Spleen (tissue), 11 donors: ENCODE measurements at regions not wholly inside any gene's neighbourhood (a gene's known extent, or its start where the extent isn't known, plus 50 kb on each side); places are given as distances from the start of the nearest gene placed in this dataset.

Experiments
- DNase-seq: peaks from one replicate; pipeline ENCODE4 v3.0.0-alpha.2; 2020
- H3K27ac ChIP-seq, 8 donors: fragments of 200-600 bp; sonication (generic) in 7 of 8; 1 replicate in 4 of 8; 2 replicates in 4 of 8; pipeline versions ENCODE4 v1.5.0 to v1.8.0; 2016 to 2021; ENCODE audit warnings: inconsistent platforms in 4 of 8, mild to moderate bottlenecking in 4 of 8, moderate library complexity in 1 of 8
- H3K27me3 ChIP-seq, 7 donors: fragments of 200-600 bp; sonication (generic) in 6 of 7; replicated peaks in 1 of 7; 1 replicate in 4 of 7; 2 replicates in 3 of 7; pipeline versions ENCODE4 v1.5.0 to v1.8.0; 2016 to 2021; ENCODE audit warnings: inconsistent platforms in 3 of 7, mild to moderate bottlenecking in 1 of 7
- H3K36me3 ChIP-seq, 6 donors: fragments of 200-600 bp; sonication (generic) in 5 of 6; 1 replicate in 4 of 6; 2 replicates in 2 of 6; pipeline versions ENCODE4 v1.5.0 to v1.8.0; 2016 to 2021; ENCODE audit warnings: inconsistent platforms in 2 of 6
- H3K4me1 ChIP-seq, 6 donors: fragments of 200-600 bp; sonication (generic) in 5 of 6; 1 replicate in 3 of 6; 2 replicates in 3 of 6; pipeline versions ENCODE4 v1.5.0 to v1.8.0; 2016 to 2021; ENCODE audit warnings: inconsistent platforms in 3 of 6
- H3K4me3 ChIP-seq, 8 donors: fragments of 200-600 bp; sonication (generic) in 7 of 8; 1 replicate in 4 of 8; 2 replicates in 4 of 8; pipeline versions ENCODE4 v1.5.0 to v1.8.0; 2016 to 2021; ENCODE audit warnings: inconsistent platforms in 4 of 8, mild to moderate bottlenecking in 4 of 8, moderate library complexity in 2 of 8
- H3K9me3 ChIP-seq, 8 donors: fragments of 200-600 bp; sonication (generic) in 7 of 8; 1 replicate in 4 of 8; 2 replicates in 4 of 8; pipeline versions ENCODE4 v1.5.0 to v1.8.0; 2016 to 2021; ENCODE audit warnings: inconsistent platforms in 4 of 8
- POLR2A ChIP-seq, 3 donors: fragments of 450-650 bp; IDR thresholded peaks; one replicate each; pipeline ENCODE4 v1.5.1; 2017; ENCODE audit warnings: antibody characterized with exemption in 3 of 3, mild to moderate bottlenecking in 1 of 3
- POLR2AphosphoS5 ChIP-seq, 3 donors: sonication (generic); formaldehyde crosslinking; IDR thresholded peaks; one replicate each; pipeline ENCODE4 v1.5.1; 2017; ENCODE audit warnings: antibody characterized with exemption in 3 of 3
- WGBS, 5 donors: extraction: QIAGEN DNeasy Blood & Tissue Kit in 3 of 5; methylation state at CpG; one replicate each; pipeline versions ENCODE4 v1.1.5 to v1.1.7; 2013 to 2018; 5-methylcytosine and 5-hydroxymethylcytosine counted together
- intact Hi-C: fragments of 100-400 bp; cut with DNase I; formaldehyde crosslinking; loops from one replicate; pipeline ENCODE4 v1.15.0; 2023; ENCODE audit warnings: low total_unique reads
- TF ChIP-seq, protein P1 (sequence below), 11 experiments: fragments of 200-600 bp in 7 of 11; fragments of 450-650 bp in 4 of 11; sonication (generic) in 4 of 11; IDR thresholded peaks in 8 of 11; conservative IDR thresholded peaks in 3 of 11; 1 replicate in 7 of 11; 2 replicates in 4 of 11; pipeline versions ENCODE4 v1.4.0 to v1.8.0; 2016 to 2021; ENCODE audit warnings: antibody characterized with exemption in 11 of 11, inconsistent platforms in 4 of 11, mild to moderate bottlenecking in 1 of 11
- donor health status: healthy with polysubstance abuse.
- donor health status: DM: no; HTN: no; CAD: no; lungs with moderate emphysema.
- donor health status: DM: no; HTN: no; CAD: no.
- donor health status: Bipolar disorder and iron deficiency.
- donor health status: healthy.
- donor health status: DM: no; HTN: no; CAD: no.
- donor health status: DM: yes; HTN: yes; CAD: no.

DNA sequence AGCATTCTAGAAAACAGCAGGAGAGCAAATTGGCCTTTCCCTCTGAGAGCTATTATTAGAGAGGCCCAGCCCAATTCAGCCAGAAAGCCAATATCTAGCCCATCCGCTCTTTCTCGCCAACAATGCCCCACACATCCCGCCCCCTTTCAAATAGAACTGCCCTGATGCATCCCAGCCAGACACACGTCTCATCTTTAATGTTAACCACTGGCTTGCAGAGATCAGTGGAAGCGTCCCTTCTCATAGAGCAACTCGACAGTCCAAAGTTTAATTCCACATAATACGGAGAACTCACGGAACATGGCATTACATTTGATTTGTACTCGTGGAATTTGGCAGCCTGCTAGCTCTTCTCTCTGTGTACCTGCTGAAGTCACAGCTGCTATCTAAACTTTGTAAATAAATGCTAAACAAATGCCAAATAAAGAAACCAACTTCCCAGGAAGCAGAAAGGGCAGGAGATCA lies 304.4 kb downstream of the DHX15 start:
- Histone ChIP-seq H3K27me3 (no peaks in the 10 kb centered on the region), H3K4me1 (no peaks in the 10 kb centered on the region), H3K36me3 (no peaks in the 10 kb centered on the region), H3K9me3 (no peaks in the 10 kb centered on the region), H3K27ac (no peak overlapping the region), H3K4me3 (no peak overlapping the region)
- intact Hi-C loops: no loop called here
- TF ChIP-seq, protein P1, sequence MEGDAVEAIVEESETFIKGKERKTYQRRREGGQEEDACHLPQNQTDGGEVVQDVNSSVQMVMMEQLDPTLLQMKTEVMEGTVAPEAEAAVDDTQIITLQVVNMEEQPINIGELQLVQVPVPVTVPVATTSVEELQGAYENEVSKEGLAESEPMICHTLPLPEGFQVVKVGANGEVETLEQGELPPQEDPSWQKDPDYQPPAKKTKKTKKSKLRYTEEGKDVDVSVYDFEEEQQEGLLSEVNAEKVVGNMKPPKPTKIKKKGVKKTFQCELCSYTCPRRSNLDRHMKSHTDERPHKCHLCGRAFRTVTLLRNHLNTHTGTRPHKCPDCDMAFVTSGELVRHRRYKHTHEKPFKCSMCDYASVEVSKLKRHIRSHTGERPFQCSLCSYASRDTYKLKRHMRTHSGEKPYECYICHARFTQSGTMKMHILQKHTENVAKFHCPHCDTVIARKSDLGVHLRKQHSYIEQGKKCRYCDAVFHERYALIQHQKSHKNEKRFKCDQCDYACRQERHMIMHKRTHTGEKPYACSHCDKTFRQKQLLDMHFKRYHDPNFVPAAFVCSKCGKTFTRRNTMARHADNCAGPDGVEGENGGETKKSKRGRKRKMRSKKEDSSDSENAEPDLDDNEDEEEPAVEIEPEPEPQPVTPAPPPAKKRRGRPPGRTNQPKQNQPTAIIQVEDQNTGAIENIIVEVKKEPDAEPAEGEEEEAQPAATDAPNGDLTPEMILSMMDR (IDR thresholded peaks at IDR 0.05 in 8 of 11, conservative IDR thresholded peaks at IDR 0.05 in 3 of 11): no peak
- TF ChIP-seq POLR2A (IDR thresholded peaks at IDR 0.05): no peak
- no peak for TF ChIP-seq POLR2AphosphoS5 (IDR thresholded peaks at IDR 0.05)
- DNase-seq: no peak
- 76 to 82% (median 79%) methylated on average over 9 of the region's 9 CpGs for WGBS, 5 donors

DNA sequence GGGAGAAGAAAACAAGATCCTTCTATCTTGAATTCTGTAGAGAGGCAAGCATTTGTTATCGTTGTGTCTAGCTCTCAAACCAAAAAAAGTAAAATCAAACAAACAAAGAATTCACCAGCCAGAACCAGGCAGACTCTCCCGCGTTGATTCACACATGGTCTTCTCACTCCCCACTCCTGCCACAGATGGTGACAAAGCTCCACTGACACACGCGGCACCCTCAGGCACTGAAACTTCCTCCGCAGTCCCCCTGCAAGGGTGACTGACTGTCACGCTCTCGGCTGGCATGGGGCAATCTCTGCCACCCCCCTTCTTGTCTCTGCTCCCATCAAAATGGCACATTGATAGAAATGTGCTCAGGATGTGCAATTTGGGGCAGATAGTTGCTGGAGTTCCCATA lies 304.9 kb downstream of the DHX15 start:
- Histone ChIP-seq H3K27ac (no peak overlapping the region), H3K27me3 (no peaks in the 10 kb centered on the region), H3K9me3 (no peaks in the 10 kb centered on the region), H3K4me3 (no peak overlapping the region), H3K36me3 (no peaks in the 10 kb centered on the region), H3K4me1 (no peaks in the 10 kb centered on the region)
- no peak for DNase-seq
- intact Hi-C loops: no loop called here
- WGBS, 5 donors: 75 to 90% (median 84%) methylated on average over 8 of the region's 8 CpGs
- TF ChIP-seq POLR2A (IDR thresholded peaks at IDR 0.05): no peak
- TF ChIP-seq, protein P1 (IDR thresholded peaks at IDR 0.05 in 8 of 11, conservative IDR thresholded peaks at IDR 0.05 in 3 of 11): no peak
- TF ChIP-seq POLR2AphosphoS5 (IDR thresholded peaks at IDR 0.05): no peak

DNA sequence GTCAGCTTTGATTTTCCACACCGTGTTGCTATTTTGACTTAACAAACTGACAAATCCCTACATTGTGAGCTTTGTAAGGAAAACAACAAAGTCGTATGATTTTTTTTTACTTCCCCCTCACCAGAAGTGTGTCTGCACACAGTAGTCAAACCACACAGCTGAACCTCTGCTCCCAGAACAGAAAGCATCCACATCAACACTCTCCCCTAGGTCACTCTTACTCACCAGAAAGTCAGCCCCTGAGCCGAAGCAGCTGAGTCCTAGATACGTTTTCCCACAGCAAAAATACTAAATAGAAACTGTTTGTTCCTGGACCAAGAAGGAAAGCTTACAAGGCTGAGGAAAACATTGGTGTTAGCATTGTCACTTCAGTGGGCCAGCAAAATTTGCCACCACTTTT lies 305.7 kb downstream of the DHX15 start:
- DNase-seq: no peak
- H3K4me1 ChIP-seq: no peaks in the 10 kb centered on the region
- no peak overlapping the region for H3K4me3 ChIP-seq
- intact Hi-C loops: no loop called here
- no peak for TF ChIP-seq POLR2AphosphoS5 (IDR thresholded peaks at IDR 0.05)
- WGBS, 5 donors: 41 to 59% (median 48%) methylated on average over 4 of the region's 4 CpGs
- H3K27ac ChIP-seq: no peak overlapping the region
- no peaks in the 10 kb centered on the region for H3K9me3 ChIP-seq
- H3K27me3 ChIP-seq: no peaks in the 10 kb centered on the region
- no peaks in the 10 kb centered on the region for H3K36me3 ChIP-seq

DNA sequence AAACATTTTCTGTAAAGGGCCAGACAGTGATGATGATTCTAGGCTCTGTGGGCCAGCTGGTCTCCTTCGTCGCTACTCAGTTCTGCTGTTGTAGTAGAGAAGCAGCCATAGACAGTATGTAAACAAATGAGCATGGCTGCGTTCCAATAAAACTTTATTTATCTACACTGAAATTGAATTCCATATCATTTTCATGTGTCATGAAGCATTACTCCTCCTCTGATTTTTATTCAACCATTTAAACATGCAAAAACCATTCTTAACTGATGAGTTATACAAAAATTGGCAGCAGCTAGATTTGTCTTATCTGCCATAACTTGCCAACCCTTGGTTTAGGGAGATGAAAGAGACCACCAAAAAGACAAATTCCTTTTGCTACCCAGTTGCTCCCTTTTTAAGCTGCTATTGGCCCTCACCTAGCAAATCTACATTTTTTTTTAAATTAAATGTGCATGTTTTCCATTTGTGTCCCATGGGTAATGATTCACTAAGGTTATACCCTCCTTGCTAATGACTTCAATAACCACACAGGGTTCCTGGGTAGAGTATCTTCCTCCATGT lies 309.9 kb downstream of the DHX15 start:
- 88 to 95% (median 92%) methylated on average over 3 of the region's 3 CpGs for WGBS, 5 donors
- Histone ChIP-seq H3K36me3 (no peaks in the 10 kb centered on the region), H3K27me3 (no peaks in the 10 kb centered on the region), H3K27ac (no peak overlapping the region), H3K4me3 (no peak overlapping the region), H3K4me1 (no peaks in the 10 kb centered on the region), H3K9me3 (no peaks in the 10 kb centered on the region)
- DNase-seq: no peak
- TF ChIP-seq POLR2A (IDR thresholded peaks at IDR 0.05): no peak
- TF ChIP-seq, protein P1 (IDR thresholded peaks at IDR 0.05 in 8 of 11, conservative IDR thresholded peaks at IDR 0.05 in 3 of 11): no peak
- intact Hi-C loops: no loop called here

DNA sequence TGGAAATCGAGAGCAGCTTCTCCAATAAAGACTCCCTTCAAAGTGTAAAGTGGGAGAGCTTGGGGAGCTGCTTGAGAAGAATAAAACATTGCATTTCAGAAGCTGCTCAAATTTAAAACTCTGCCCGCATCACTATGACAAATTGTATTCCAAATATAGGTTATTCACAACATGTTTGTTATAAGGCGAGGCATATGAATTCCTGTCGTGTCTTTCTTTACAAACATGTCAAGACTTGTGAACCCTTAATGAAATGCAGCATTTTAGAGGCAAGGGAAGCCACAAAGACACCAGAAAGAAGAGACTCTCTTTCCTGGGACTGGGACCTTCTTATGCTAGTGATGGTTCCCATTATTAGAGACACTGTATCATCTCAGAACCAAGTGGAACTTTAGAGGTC lies 311.2 kb downstream of the DHX15 start:
- 77 to 88% (median 81%) methylated on average over 4 of the region's 4 CpGs for WGBS, 5 donors

More for the DNA sequence above, 311.2 kb downstream of the DHX15 start:
- Histone ChIP-seq H3K4me3 (no peak overlapping the region), H3K27ac (no peak overlapping the region), H3K4me1 (no peaks in the 10 kb centered on the region), H3K9me3 (no peaks in the 10 kb centered on the region), H3K36me3 (no peaks in the 10 kb centered on the region), H3K27me3 (no peaks in the 10 kb centered on the region)
- no peak for TF ChIP-seq POLR2AphosphoS5 (IDR thresholded peaks at IDR 0.05)
- TF ChIP-seq, protein P1 (IDR thresholded peaks at IDR 0.05 in 8 of 11, conservative IDR thresholded peaks at IDR 0.05 in 3 of 11): no peak
- TF ChIP-seq POLR2A (IDR thresholded peaks at IDR 0.05): no peak
- intact Hi-C loops: no loop called here
- no peak for DNase-seq
